Adrenal gland (tissue), 9 donors: ENCODE measurements at regions not wholly inside any gene's neighbourhood (a gene's known extent, or its start where the extent isn't known, plus 50 kb on each side); places are given as distances from the start of the nearest gene placed in this dataset.

Experiments used
- DNase-seq, 7 donors: peaks; one replicate each; pipeline ENCODE4 v3.0.0-alpha.2; 2019 to 2020
- H3K27ac ChIP-seq, 5 donors: fragments of 200-600 bp; sonication (generic) in 4 of 5; 1 replicate in 3 of 5; 2 replicates in 2 of 5; pipeline versions ENCODE4 v1.5.1 to v1.8.0; 2016 to 2020; ENCODE audit warnings: mild to moderate bottlenecking in 1 of 5
- H3K27me3 ChIP-seq: fragments of 200-600 bp; 2 replicates; pipeline ENCODE4 v1.8.0; 2021
- H3K36me3 ChIP-seq, 2 donors: fragments of 200-600 bp; replicated peaks in 1 of 2; 1 replicate in 1 of 2; 2 replicates in 1 of 2; pipeline versions ENCODE4 v1.5.1 to v1.8.0; 2018 to 2022
- H3K4me1 ChIP-seq, 2 donors: fragments of 200-600 bp; replicated peaks in 1 of 2; 1 replicate in 1 of 2; 2 replicates in 1 of 2; pipeline versions ENCODE4 v1.5.1 to v1.8.0; 2018 to 2021
- H3K4me3 ChIP-seq, 4 donors: fragments of 200-600 bp; sonication (generic) in 3 of 4; one replicate each; pipeline ENCODE4 v1.5.1; 2016 to 2018
- H3K9me3 ChIP-seq, 3 donors: fragments of 200-600 bp; sonication (generic) in 1 of 3; replicated peaks in 1 of 3; 1 replicate in 2 of 3; 2 replicates in 1 of 3; pipeline versions ENCODE4 v1.5.1 to v1.8.0; 2016 to 2021
- CTCF ChIP-seq, 6 experiments: fragments of 450-650 bp in 4 of 6; fragments of 200-600 bp in 2 of 6; sonication (generic) in 1 of 6; IDR thresholded peaks; 1 replicate in 5 of 6; 2 replicates in 1 of 6; pipeline versions ENCODE4 v1.5.1 to v1.8.0; 2016 to 2021; ENCODE audit warnings: antibody characterized with exemption in 6 of 6, mild to moderate bottlenecking in 2 of 6, moderate library complexity in 1 of 6
- POLR2A ChIP-seq, 2 donors: fragments of 450-650 bp; IDR thresholded peaks; one replicate each; pipeline ENCODE4 v1.6.1; 2017; ENCODE audit warnings: antibody characterized with exemption in 2 of 2, mild to moderate bottlenecking in 2 of 2, moderate library complexity in 1 of 2
- WGBS, 4 donors: extraction: QIAGEN DNeasy Blood & Tissue Kit in 2 of 4; methylation state at CpG; one replicate each; pipeline versions ENCODE4 v1.1.5 to v1.1.7; 2013 to 2017; 5-methylcytosine and 5-hydroxymethylcytosine counted together
- intact Hi-C, 2 donors: fragments of 100-400 bp; cut with DNase I; formaldehyde crosslinking; loops; one replicate each; pipeline versions ENCODE4 v1.14.1 to v1.15.0; 2022 to 2023
- donor health status: healthy with polysubstance abuse.
- donor health status: Bipolar disorder and iron deficiency.
- donor health status: DM: yes; HTN: yes; CAD: no.
- donor health status: DM: no; HTN: no; CAD: no.
- donor health status: DM: no; HTN: no; CAD: no.

- Histone ChIP-seq H3K9me3 (no peaks in the 10 kb centered on the region), H3K27ac (no peak overlapping the region), H3K4me3 (no peak overlapping the region), H3K27me3 (no peaks in the 10 kb centered on the region), H3K4me1 (no peaks in the 10 kb centered on the region), H3K36me3 (no peaks in the 10 kb centered on the region)
- no peak for TF ChIP-seq CTCF (IDR thresholded peaks at IDR 0.05)
- no peak for TF ChIP-seq POLR2A (IDR thresholded peaks at IDR 0.05)
- DNase-seq = no peak
- WGBS, 4 donors = 61 to 85% (median 77%) methylated on average over 3 of the region's 3 CpGs
- intact Hi-C loops = no loop called here
These were observed 152.2 kb downstream of the TMEM167A start for GRCh38 chr5:82925061-82925411.

- WGBS, 4 donors = 46 to 52% (median 51%) methylated on average over 5 of the region's 5 CpGs
- H3K4me1 ChIP-seq = no peaks in the 10 kb centered on the region
- TF ChIP-seq CTCF (IDR thresholded peaks at IDR 0.05) (no peak), POLR2A (IDR thresholded peaks at IDR 0.05) (no peak)
- H3K9me3 ChIP-seq = no peaks in the 10 kb centered on the region
- H3K27ac ChIP-seq = no peak overlapping the region
- no peaks in the 10 kb centered on the region for H3K36me3 ChIP-seq
- H3K4me3 ChIP-seq = no peak overlapping the region
- H3K27me3 ChIP-seq = no peaks in the 10 kb centered on the region
- intact Hi-C loops = no loop called here
- DNase-seq = no peak
These were observed 152.8 kb downstream of the TMEM167A start for GRCh38 chr5:82924226-82925060.

- 75 to 88% (median 84%) methylated on average over 7 to 10 of the region's 10 CpGs for WGBS, 4 donors
- intact Hi-C loops = no loop called here
These were observed 155.0 kb downstream of the TMEM167A start for GRCh38 chr5:82922086-82922734.

More at GRCh38 chr5:82922086-82922734, 155.0 kb downstream of the TMEM167A start:
- H3K27me3 ChIP-seq = no peaks in the 10 kb centered on the region
- no peaks in the 10 kb centered on the region for H3K4me1 ChIP-seq
- H3K27ac ChIP-seq = no peak overlapping the region
- TF ChIP-seq POLR2A (IDR thresholded peaks at IDR 0.05) (no peak), CTCF (IDR thresholded peaks at IDR 0.05) (no peak)
- DNase-seq = no peak
- no peaks in the 10 kb centered on the region for H3K9me3 ChIP-seq
- no peak overlapping the region for H3K4me3 ChIP-seq
- no peaks in the 10 kb centered on the region for H3K36me3 ChIP-seq
